ENCODE measurements at regions not wholly inside any gene's neighbourhood (a gene's known extent, or its start where the extent isn't known, plus 50 kb on each side); places are given as distances from the start of the nearest gene placed in this dataset.
"Not testable (repeated sequence)": the region's sequence is repeated elsewhere in the genome, so short reads cannot be mapped to it uniquely, and the experiment has no call there.

DNA sequence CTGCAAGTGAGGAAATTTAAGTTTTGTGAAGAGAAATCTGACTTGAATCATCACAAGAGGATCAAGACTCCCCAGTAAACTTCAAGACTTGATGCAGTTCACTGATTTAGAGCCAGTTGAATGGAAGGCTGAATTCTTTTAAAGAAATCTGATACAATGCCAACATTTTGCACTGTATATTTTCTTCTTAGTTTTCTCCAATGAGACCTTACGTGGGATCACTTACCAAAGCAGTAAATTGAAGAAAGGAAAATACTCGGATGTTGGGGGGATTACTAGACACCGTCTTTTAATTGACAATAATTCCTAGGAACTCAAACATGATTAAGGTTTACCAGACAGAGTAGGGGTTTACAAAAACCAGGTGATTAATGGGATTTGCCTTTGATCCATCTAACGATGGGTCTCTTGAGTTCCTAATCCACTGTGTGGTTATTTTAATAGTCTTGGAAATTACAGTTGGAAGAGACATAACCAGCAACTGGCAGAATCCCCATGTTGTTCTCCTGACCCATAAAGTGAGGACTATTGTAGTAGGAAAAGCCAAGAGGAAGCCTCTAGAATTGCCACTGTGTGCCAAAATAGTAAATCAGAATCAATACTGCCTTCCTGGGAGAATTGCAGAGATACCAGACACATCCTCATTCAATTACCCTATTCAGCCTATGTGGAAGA lies 354.5 kb downstream of the PID1 start:
- Histone ChIP-seq H3K9me3 (ENCODE audit: control insufficient read depth in 4 of 4, low read length in 3 of 4) (no peaks in the 10 kb centered on the region), H3K27ac (ENCODE audit: low read depth in 1 of 2, low read length in 2 of 2) (no peak overlapping the region), H3K4me3 (ENCODE audit: low read depth in 1 of 3, low read length in 3 of 3) (no peak overlapping the region), H3K27me3 (ENCODE audit: control insufficient read depth in 4 of 4, insufficient read depth in 4 of 4, low read length in 3 of 4) (no peaks in the 10 kb centered on the region), H3K36me3 (ENCODE audit: control insufficient read depth in 4 of 4, insufficient read depth in 3 of 4, low read depth in 1 of 4, low read length in 3 of 4) (no peaks in the 10 kb centered on the region), H3K9ac (ENCODE audit: low read depth in 1 of 2, low read length in 2 of 2) (no peak overlapping the region), H3K4me1 (ENCODE audit: control insufficient read depth in 4 of 4, insufficient read depth in 4 of 4, low read length in 3 of 4) (no peaks in the 10 kb centered on the region)
- TF ChIP-seq NR2F2 (IDR thresholded peaks at IDR 0.05): no peak
- TF ChIP-seq, protein P1, sequence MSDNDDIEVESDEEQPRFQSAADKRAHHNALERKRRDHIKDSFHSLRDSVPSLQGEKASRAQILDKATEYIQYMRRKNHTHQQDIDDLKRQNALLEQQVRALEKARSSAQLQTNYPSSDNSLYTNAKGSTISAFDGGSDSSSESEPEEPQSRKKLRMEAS (IDR thresholded peaks at IDR 0.05): no peak
- TF ChIP-seq CTCF (IDR thresholded peaks at IDR 0.05; ENCODE audit: low read depth, low read length, missing input control): no peak
- no peak for TF ChIP-seq RXRA (IDR thresholded peaks at IDR 0.05)
- no peak for TF ChIP-seq JUND (IDR thresholded peaks at IDR 0.05)
- no peak for TF ChIP-seq FOXA2 (IDR thresholded peaks at IDR 0.05)
- no peak for TF ChIP-seq HNF4A (conservative IDR thresholded peaks at IDR 0.05)
- no peak for TF ChIP-seq EGR1 (IDR thresholded peaks at IDR 0.05; ENCODE audit: low read depth in 2 of 2)
- TF ChIP-seq, protein P2, sequence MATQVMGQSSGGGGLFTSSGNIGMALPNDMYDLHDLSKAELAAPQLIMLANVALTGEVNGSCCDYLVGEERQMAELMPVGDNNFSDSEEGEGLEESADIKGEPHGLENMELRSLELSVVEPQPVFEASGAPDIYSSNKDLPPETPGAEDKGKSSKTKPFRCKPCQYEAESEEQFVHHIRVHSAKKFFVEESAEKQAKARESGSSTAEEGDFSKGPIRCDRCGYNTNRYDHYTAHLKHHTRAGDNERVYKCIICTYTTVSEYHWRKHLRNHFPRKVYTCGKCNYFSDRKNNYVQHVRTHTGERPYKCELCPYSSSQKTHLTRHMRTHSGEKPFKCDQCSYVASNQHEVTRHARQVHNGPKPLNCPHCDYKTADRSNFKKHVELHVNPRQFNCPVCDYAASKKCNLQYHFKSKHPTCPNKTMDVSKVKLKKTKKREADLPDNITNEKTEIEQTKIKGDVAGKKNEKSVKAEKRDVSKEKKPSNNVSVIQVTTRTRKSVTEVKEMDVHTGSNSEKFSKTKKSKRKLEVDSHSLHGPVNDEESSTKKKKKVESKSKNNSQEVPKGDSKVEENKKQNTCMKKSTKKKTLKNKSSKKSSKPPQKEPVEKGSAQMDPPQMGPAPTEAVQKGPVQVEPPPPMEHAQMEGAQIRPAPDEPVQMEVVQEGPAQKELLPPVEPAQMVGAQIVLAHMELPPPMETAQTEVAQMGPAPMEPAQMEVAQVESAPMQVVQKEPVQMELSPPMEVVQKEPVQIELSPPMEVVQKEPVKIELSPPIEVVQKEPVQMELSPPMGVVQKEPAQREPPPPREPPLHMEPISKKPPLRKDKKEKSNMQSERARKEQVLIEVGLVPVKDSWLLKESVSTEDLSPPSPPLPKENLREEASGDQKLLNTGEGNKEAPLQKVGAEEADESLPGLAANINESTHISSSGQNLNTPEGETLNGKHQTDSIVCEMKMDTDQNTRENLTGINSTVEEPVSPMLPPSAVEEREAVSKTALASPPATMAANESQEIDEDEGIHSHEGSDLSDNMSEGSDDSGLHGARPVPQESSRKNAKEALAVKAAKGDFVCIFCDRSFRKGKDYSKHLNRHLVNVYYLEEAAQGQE (IDR thresholded peaks at IDR 0.05): no peak
- TF ChIP-seq RAD21 (IDR thresholded peaks at IDR 0.05): no peak
- TF ChIP-seq, protein P3, sequence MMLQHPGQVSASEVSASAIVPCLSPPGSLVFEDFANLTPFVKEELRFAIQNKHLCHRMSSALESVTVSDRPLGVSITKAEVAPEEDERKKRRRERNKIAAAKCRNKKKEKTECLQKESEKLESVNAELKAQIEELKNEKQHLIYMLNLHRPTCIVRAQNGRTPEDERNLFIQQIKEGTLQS (IDR thresholded peaks at IDR 0.05): no peak
- TF ChIP-seq SP1 (IDR thresholded peaks at IDR 0.05): no peak
- TF ChIP-seq HNF4G (IDR thresholded peaks at IDR 0.05): no peak
- TF ChIP-seq TAF1 (conservative IDR thresholded peaks at IDR 0.05): no peak
- no peak for DNase-seq (ENCODE audit: low spot score)
- 79% methylated on average over 4 of the region's 4 CpGs for WGBS

GRCh38 chr2:228913176-228913575 lies 357.9 kb downstream of the PID1 start:
- WGBS: 80% methylated on average over 3 of the region's 3 CpGs
- DNase-seq (ENCODE audit: low spot score): no peak
- H3K4me1 ChIP-seq (ENCODE audit: control insufficient read depth in 4 of 4, insufficient read depth in 4 of 4, low read length in 3 of 4): no peaks in the 10 kb centered on the region
- H3K4me3 ChIP-seq (ENCODE audit: low read depth in 1 of 3, low read length in 3 of 3): no peak overlapping the region
- no peak overlapping the region for H3K27ac ChIP-seq (ENCODE audit: low read depth in 1 of 2, low read length in 2 of 2)
- H3K27me3 ChIP-seq (ENCODE audit: control insufficient read depth in 4 of 4, insufficient read depth in 4 of 4, low read length in 3 of 4): no peaks in the 10 kb centered on the region
- no peak overlapping the region for H3K9ac ChIP-seq (ENCODE audit: low read depth in 1 of 2, low read length in 2 of 2)
- H3K9me3 ChIP-seq (ENCODE audit: control insufficient read depth in 4 of 4, low read length in 3 of 4): no peaks in the 10 kb centered on the region
- no peaks in the 10 kb centered on the region for H3K36me3 ChIP-seq (ENCODE audit: control insufficient read depth in 4 of 4, insufficient read depth in 3 of 4, low read depth in 1 of 4, low read length in 3 of 4)
- TF ChIP-seq FOXA2 (IDR thresholded peaks at IDR 0.05) (no peak), RXRA (IDR thresholded peaks at IDR 0.05) (no peak), TAF1 (conservative IDR thresholded peaks at IDR 0.05) (no peak), HNF4G (IDR thresholded peaks at IDR 0.05) (no peak), RAD21 (IDR thresholded peaks at IDR 0.05) (no peak)
- TF ChIP-seq, protein P4, sequence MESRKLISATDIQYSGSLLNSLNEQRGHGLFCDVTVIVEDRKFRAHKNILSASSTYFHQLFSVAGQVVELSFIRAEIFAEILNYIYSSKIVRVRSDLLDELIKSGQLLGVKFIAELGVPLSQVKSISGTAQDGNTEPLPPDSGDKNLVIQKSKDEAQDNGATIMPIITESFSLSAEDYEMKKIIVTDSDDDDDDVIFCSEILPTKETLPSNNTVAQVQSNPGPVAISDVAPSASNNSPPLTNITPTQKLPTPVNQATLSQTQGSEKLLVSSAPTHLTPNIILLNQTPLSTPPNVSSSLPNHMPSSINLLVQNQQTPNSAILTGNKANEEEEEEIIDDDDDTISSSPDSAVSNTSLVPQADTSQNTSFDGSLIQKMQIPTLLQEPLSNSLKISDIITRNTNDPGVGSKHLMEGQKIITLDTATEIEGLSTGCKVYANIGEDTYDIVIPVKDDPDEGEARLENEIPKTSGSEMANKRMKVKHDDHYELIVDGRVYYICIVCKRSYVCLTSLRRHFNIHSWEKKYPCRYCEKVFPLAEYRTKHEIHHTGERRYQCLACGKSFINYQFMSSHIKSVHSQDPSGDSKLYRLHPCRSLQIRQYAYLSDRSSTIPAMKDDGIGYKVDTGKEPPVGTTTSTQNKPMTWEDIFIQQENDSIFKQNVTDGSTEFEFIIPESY (IDR thresholded peaks at IDR 0.05): no peak

- H3K27me3 ChIP-seq (ENCODE audit: control insufficient read depth in 4 of 4, insufficient read depth in 4 of 4, low read length in 3 of 4); H3K9me3 ChIP-seq (ENCODE audit: control insufficient read depth in 4 of 4, low read length in 3 of 4): not testable (repeated sequence)
- WGBS: 94% methylated on average over 1 of the region's 1 CpG
Measured at GRCh38 chr2:228910872-228911271, 360.2 kb downstream of the PID1 start.

More at GRCh38 chr2:228910872-228911271, 360.2 kb downstream of the PID1 start:
- DNase-seq (ENCODE audit: low spot score); H3K27ac ChIP-seq (ENCODE audit: low read depth in 1 of 2, low read length in 2 of 2); H3K36me3 ChIP-seq (ENCODE audit: control insufficient read depth in 4 of 4, insufficient read depth in 3 of 4, low read depth in 1 of 4, low read length in 3 of 4); H3K4me1 ChIP-seq (ENCODE audit: control insufficient read depth in 4 of 4, insufficient read depth in 4 of 4, low read length in 3 of 4); H3K9ac ChIP-seq (ENCODE audit: low read depth in 1 of 2, low read length in 2 of 2); H3K4me3 ChIP-seq (ENCODE audit: low read depth in 1 of 3, low read length in 3 of 3): not testable (repeated sequence)

Measured in liver (tissue), 8 donors.